ENCODE measurements at regions not wholly inside any gene's neighbourhood (a gene's known extent, or its start where the extent isn't known, plus 50 kb on each side); places are given as distances from the start of the nearest gene placed in this dataset.

- no peaks in the 10 kb centered on the region for H3K9me3 ChIP-seq (ENCODE audit: insufficient read depth, low read depth, low read length)
- H3K4me1 ChIP-seq (ENCODE audit: insufficient read depth, low read length, poor library complexity, severe bottlenecking), result peaks cover 15% of the 10 kb centered on the region
- no peak overlapping the region for H2AFZ ChIP-seq (ENCODE audit: low read length)
- H3K79me2 ChIP-seq (ENCODE audit: insufficient read depth, low read length), result 0 out of 2 replicates have a peak, but pooled peaks cover 6% of the 10 kb centered on the region
- no peaks in the 10 kb centered on the region for H3F3A ChIP-seq (ENCODE audit: low read depth)
- no peak overlapping the region for H3K4me2 ChIP-seq (ENCODE audit: low read depth, low read length, poor library complexity, severe bottlenecking)
- no peak for TF ChIP-seq CTCF (conservative IDR thresholded peaks at IDR 0.05; ENCODE audit: low read length)
- no peak for TF ChIP-seq EZH2phosphoT487 (IDR thresholded peaks at IDR 0.05; ENCODE audit: borderline replicate concordance)
- H3K9ac ChIP-seq (ENCODE audit: low read depth, low read length, poor library complexity, severe bottlenecking), result no peak overlapping the region
- H3K27me3 ChIP-seq (ENCODE audit: insufficient read depth, low read length, poor library complexity, severe bottlenecking), result no peaks in the 10 kb centered on the region
- H3K9me2 ChIP-seq (replicated peaks; ENCODE audit: low read depth, low read length), result no peaks in the 10 kb centered on the region
- no peaks in the 10 kb centered on the region for H4K20me1 ChIP-seq (ENCODE audit: insufficient read depth, low read length, poor library complexity, severe bottlenecking)
- no peak overlapping the region for H3K4me3 ChIP-seq (ENCODE audit: low read length, poor library complexity, severe bottlenecking)
- no peaks in the 10 kb centered on the region for H3K36me3 ChIP-seq (ENCODE audit: insufficient read depth, low read length)
Measured at GRCh38 chr12:107349839-107350238, 256.5 kb upstream of the CRY1 start.

GRCh38 chr12:107351109-107351508 is 257.8 kb upstream of the CRY1 start:
- no peaks in the 10 kb centered on the region for H3K27me3 ChIP-seq (ENCODE audit: insufficient read depth, low read length, poor library complexity, severe bottlenecking)
- no peak for TF ChIP-seq CTCF (conservative IDR thresholded peaks at IDR 0.05; ENCODE audit: low read length)
- TF ChIP-seq EZH2phosphoT487 (IDR thresholded peaks at IDR 0.05; ENCODE audit: borderline replicate concordance), result no peak
- peaks cover 15% of the 10 kb centered on the region for H3K4me1 ChIP-seq (ENCODE audit: insufficient read depth, low read length, poor library complexity, severe bottlenecking)
- no peaks in the 10 kb centered on the region for H3F3A ChIP-seq (ENCODE audit: low read depth)
- no peaks in the 10 kb centered on the region for H3K9me3 ChIP-seq (ENCODE audit: insufficient read depth, low read depth, low read length)
- no peak overlapping the region for H3K4me2 ChIP-seq (ENCODE audit: low read depth, low read length, poor library complexity, severe bottlenecking)
- 0 out of 2 replicates have a peak, but pooled peaks cover 6% of the 10 kb centered on the region for H3K79me2 ChIP-seq (ENCODE audit: insufficient read depth, low read length)
- H3K4me3 ChIP-seq (ENCODE audit: low read length, poor library complexity, severe bottlenecking), result no peak overlapping the region
- H3K36me3 ChIP-seq (ENCODE audit: insufficient read depth, low read length), result no peaks in the 10 kb centered on the region
- H2AFZ ChIP-seq (ENCODE audit: low read length), result no peak overlapping the region
- no peaks in the 10 kb centered on the region for H3K9me2 ChIP-seq (replicated peaks; ENCODE audit: low read depth, low read length)
- H3K9ac ChIP-seq (ENCODE audit: low read depth, low read length, poor library complexity, severe bottlenecking), result no peak overlapping the region
- no peaks in the 10 kb centered on the region for H4K20me1 ChIP-seq (ENCODE audit: insufficient read depth, low read length, poor library complexity, severe bottlenecking)

GRCh38 chr12:107351713-107352112 is 258.4 kb upstream of the CRY1 start:
- Histone ChIP-seq H2AFZ (ENCODE audit: low read length) (no peak overlapping the region), H3K27me3 (ENCODE audit: insufficient read depth, low read length, poor library complexity, severe bottlenecking) (no peaks in the 10 kb centered on the region), H3K79me2 (ENCODE audit: insufficient read depth, low read length) (0 out of 2 replicates have a peak, but pooled peaks cover 6% of the 10 kb centered on the region), H3K4me1 (ENCODE audit: insufficient read depth, low read length, poor library complexity, severe bottlenecking) (peaks cover 15% of the 10 kb centered on the region), H3K9me2 (replicated peaks; ENCODE audit: low read depth, low read length) (no peaks in the 10 kb centered on the region), H3K9me3 (ENCODE audit: insufficient read depth, low read depth, low read length) (no peaks in the 10 kb centered on the region), H3K4me3 (ENCODE audit: low read length, poor library complexity, severe bottlenecking) (no peak overlapping the region), H4K20me1 (ENCODE audit: insufficient read depth, low read length, poor library complexity, severe bottlenecking) (no peaks in the 10 kb centered on the region), H3K9ac (ENCODE audit: low read depth, low read length, poor library complexity, severe bottlenecking) (no peak overlapping the region), H3K4me2 (ENCODE audit: low read depth, low read length, poor library complexity, severe bottlenecking) (no peak overlapping the region), H3F3A (ENCODE audit: low read depth) (no peaks in the 10 kb centered on the region), H3K36me3 (ENCODE audit: insufficient read depth, low read length) (no peaks in the 10 kb centered on the region)
- TF ChIP-seq CTCF (conservative IDR thresholded peaks at IDR 0.05; ENCODE audit: low read length) (no peak), EZH2phosphoT487 (IDR thresholded peaks at IDR 0.05; ENCODE audit: borderline replicate concordance) (no peak)
